AG04450 (cell line): ENCODE measurements at regions not wholly inside any gene's neighbourhood (a gene's known extent, or its start where the extent isn't known, plus 50 kb on each side); places are given as distances from the start of the nearest gene placed in this dataset.
"Not testable (repeated sequence)": the region's sequence is repeated elsewhere in the genome, so short reads cannot be mapped to it uniquely, and the experiment has no call there.

Source experiments
- CTCF ChIA-PET: fragments of 300-600, 350-600 bp; formaldehyde crosslinking; extraction: SDS; loops from one replicate; lab custom pipeline; 2022; ENCODE audit warnings: antibody characterized with exemption, inconsistent platforms; lab: Charles Lee
- POLR2A ChIA-PET: fragments of 350-600 bp; formaldehyde crosslinking; extraction: SDS; loops from one replicate; lab custom pipeline; 2021; ENCODE audit warnings: antibody characterized with exemption, inconsistent platforms; lab: Yijun Ruan, JAX
- DNase-seq: peaks from one replicate; pipeline ENCODE4 v3.0.0-alpha.2; 2011; ENCODE audit warnings: low read depth, low spot score
- H3K27ac ChIP-seq: one replicate; pipeline ENCODE4 v1.5.1; 2012; ENCODE audit warnings: low read depth, low read length, control low read depth
- H3K27me3 ChIP-seq: one replicate; pipeline ENCODE4 v1.6.0; 2012; ENCODE audit warnings: low read length; ENCODE audit not compliant: control insufficient read depth, insufficient read depth
- H3K4me3 ChIP-seq: 2 replicates; pipeline ENCODE4 v1.5.1; 2011; ENCODE audit warnings: mild to moderate bottlenecking, low read depth, low read length, control low read depth
- H3K9me3 ChIP-seq: 2 replicates; pipeline ENCODE4 v1.5.1; 2012; ENCODE audit warnings: low read length; ENCODE audit not compliant: control insufficient read depth, insufficient read depth
- CTCF ChIP-seq: IDR thresholded peaks from 2 replicates; pipeline ENCODE4 v1.5.1; 2011; ENCODE audit warnings: low read depth, low read length, control low read depth, inconsistent platforms

- ChIA-PET POLR2A (no interaction called here), CTCF (no interaction called here)
- TF ChIP-seq CTCF = no peak
- Histone ChIP-seq H3K9me3 (peaks cover 74% of the 10 kb centered on the region), H3K27me3 (no peaks in the 10 kb centered on the region), H3K4me3 (no peak overlapping the region), H3K27ac (no peak overlapping the region)
- no peak for DNase-seq
Measured at GRCh38 chr14:104397956-104398355, 181.6 kb upstream of the C14orf180 start.

GRCh38 chr14:104398656-104399055, 180.9 kb upstream of the C14orf180 start:
- no peak for TF ChIP-seq CTCF
- no peak for DNase-seq
- H3K27me3 ChIP-seq = no peaks in the 10 kb centered on the region
- H3K9me3 ChIP-seq = peaks cover 72% of the 10 kb centered on the region
- CTCF ChIA-PET = no interaction called here
- POLR2A ChIA-PET = no interaction called here
- no peak overlapping the region for H3K27ac ChIP-seq
- H3K4me3 ChIP-seq = no peak overlapping the region

- ChIA-PET POLR2A (no interaction called here), CTCF (no interaction called here)
- Histone ChIP-seq H3K4me3 (no peak overlapping the region), H3K27ac (no peak overlapping the region), H3K9me3 (peaks cover 65% of the 10 kb centered on the region), H3K27me3 (no peaks in the 10 kb centered on the region)
- DNase-seq = no peak
- TF ChIP-seq CTCF = no peak
Measured at GRCh38 chr14:104399432-104400155, 180.0 kb upstream of the C14orf180 start.

GRCh38 chr14:104400355-104400754, 179.2 kb upstream of the C14orf180 start:
- Histone ChIP-seq H3K9me3 (peaks cover 64% of the 10 kb centered on the region), H3K27me3 (no peaks in the 10 kb centered on the region), H3K4me3 (no peak overlapping the region), H3K27ac (no peak overlapping the region)
- TF ChIP-seq CTCF = no peak
- DNase-seq = no peak
- CTCF ChIA-PET = no interaction called here
- POLR2A ChIA-PET = no interaction called here

GRCh38 chr14:104401785-104402184, 177.8 kb upstream of the C14orf180 start:
- H3K9me3 ChIP-seq = peaks cover 53% of the 10 kb centered on the region
- DNase-seq = no peak
- no peak for TF ChIP-seq CTCF
- ChIA-PET CTCF (no interaction called here), POLR2A (no interaction called here)
- H3K4me3 ChIP-seq = no peak overlapping the region
- H3K27ac ChIP-seq = no peak overlapping the region
- H3K27me3 ChIP-seq = no peaks in the 10 kb centered on the region

- H3K27ac ChIP-seq, POLR2A ChIA-PET, H3K27me3 ChIP-seq, CTCF ChIA-PET, DNase-seq, H3K4me3 ChIP-seq: not testable (repeated sequence)
- peaks cover 48% of the 10 kb centered on the region for H3K9me3 ChIP-seq
Measured at GRCh38 chr14:104402303-104402702, 177.3 kb upstream of the C14orf180 start.
